SK-N-SH treated with all-trans-retinoic acid at 6 μM for 48 hours (cell line): ENCODE measurements at regions not wholly inside any gene's neighbourhood (a gene's known extent, or its start where the extent isn't known, plus 50 kb on each side); places are given as distances from the start of the nearest gene placed in this dataset.

ENCODE experiments used
- ESRRG ChIP-seq: fragments of 250-450 bp; sonication (Bioruptor Pico); IDR thresholded peaks from 2 replicates; pipeline ENCODE4 v1.6.1; 2021; ENCODE audit warnings: mild to moderate bottlenecking
- PPARA ChIP-seq: fragments of 250-450 bp; sonication (Bioruptor Pico); IDR thresholded peaks from 2 replicates; pipeline ENCODE4 v1.5.0; 2020; ENCODE audit warnings: mild to moderate bottlenecking, borderline replicate concordance
- SNAI2 ChIP-seq: fragments of 250-450 bp; sonication (Bioruptor Pico); IDR thresholded peaks from 2 replicates; pipeline ENCODE4 v1.5.0; 2020; ENCODE audit warnings: mild to moderate bottlenecking, moderate library complexity
- TCF4 ChIP-seq: fragments of 250-450 bp; sonication (Bioruptor Pico); IDR thresholded peaks from 2 replicates; pipeline ENCODE4 v1.8.0; 2021; ENCODE audit warnings: mild to moderate bottlenecking, moderate library complexity, borderline replicate concordance
- TOX ChIP-seq: fragments of 250-450 bp; sonication (Bioruptor Pico); IDR thresholded peaks from 2 replicates; pipeline ENCODE4 v1.8.0; 2021; ENCODE audit warnings: mild to moderate bottlenecking, moderate library complexity, borderline replicate concordance
- ZC3H10 ChIP-seq: fragments of 250-450 bp; sonication (Bioruptor Pico); IDR thresholded peaks from 2 replicates; pipeline ENCODE4 v1.5.1; 2021; ENCODE audit warnings: mild to moderate bottlenecking, moderate library complexity
- ZNF565 ChIP-seq: fragments of 450-650 bp; formaldehyde crosslinking; conservative IDR thresholded peaks from 2 replicates; pipeline ENCODE4 v1.5.0; 2020; ENCODE audit warnings: low read depth, mild to moderate bottlenecking, moderate library complexity
- ZNF8 ChIP-seq: fragments of 450-650 bp; formaldehyde crosslinking; IDR thresholded peaks from 2 replicates; pipeline ENCODE4 v1.5.0; 2020; ENCODE audit warnings: mild to moderate bottlenecking, moderate library complexity
- TF ChIP-seq, protein P1 (sequence below): fragments of 250-450 bp; sonication (Bioruptor Pico); IDR thresholded peaks from 2 replicates; pipeline ENCODE4 v1.8.0; 2020; ENCODE audit warnings: mild to moderate bottlenecking, moderate library complexity, borderline replicate concordance

DNA sequence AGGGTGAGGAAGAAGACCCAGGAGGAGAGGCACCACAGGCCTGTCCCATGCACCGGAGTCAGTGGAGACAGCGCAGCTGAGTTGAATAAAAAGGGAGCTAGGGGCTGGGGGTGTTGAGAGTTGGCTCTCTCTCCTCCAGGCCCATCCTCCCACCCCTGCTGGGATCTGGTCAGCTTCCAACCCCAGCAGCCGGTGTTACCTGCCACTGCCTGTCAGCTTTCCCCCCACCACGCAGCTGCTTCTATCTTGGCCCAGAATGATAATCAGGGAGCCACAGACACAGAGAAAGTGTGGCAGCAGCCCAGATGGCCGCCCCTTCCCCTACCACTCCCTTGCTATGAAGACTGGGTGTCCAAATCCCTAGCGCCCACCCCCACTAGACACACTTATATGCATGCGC, 120.6 kb upstream of the RPL38 start:
- TF ChIP-seq TOX (CRISPR knock-in tag) (no peak), ESRRG (CRISPR knock-in tag) (no peak), ZC3H10 (CRISPR knock-in tag) (no peak), SNAI2 (CRISPR knock-in tag) (no peak), ZNF8 (no peak), ZNF565 (CRISPR knock-in tag) (no peak), PPARA (CRISPR knock-in tag) (no peak), TCF4 (CRISPR knock-in tag) (no peak)
- TF ChIP-seq, protein P1, sequence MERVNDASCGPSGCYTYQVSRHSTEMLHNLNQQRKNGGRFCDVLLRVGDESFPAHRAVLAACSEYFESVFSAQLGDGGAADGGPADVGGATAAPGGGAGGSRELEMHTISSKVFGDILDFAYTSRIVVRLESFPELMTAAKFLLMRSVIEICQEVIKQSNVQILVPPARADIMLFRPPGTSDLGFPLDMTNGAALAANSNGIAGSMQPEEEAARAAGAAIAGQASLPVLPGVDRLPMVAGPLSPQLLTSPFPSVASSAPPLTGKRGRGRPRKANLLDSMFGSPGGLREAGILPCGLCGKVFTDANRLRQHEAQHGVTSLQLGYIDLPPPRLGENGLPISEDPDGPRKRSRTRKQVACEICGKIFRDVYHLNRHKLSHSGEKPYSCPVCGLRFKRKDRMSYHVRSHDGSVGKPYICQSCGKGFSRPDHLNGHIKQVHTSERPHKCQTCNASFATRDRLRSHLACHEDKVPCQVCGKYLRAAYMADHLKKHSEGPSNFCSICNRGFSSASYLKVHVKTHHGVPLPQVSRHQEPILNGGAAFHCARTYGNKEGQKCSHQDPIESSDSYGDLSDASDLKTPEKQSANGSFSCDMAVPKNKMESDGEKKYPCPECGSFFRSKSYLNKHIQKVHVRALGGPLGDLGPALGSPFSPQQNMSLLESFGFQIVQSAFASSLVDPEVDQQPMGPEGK = no peak
